ENCODE measurements at regions not wholly inside any gene's neighbourhood (a gene's known extent, or its start where the extent isn't known, plus 50 kb on each side); places are given as distances from the start of the nearest gene placed in this dataset.

DNA sequence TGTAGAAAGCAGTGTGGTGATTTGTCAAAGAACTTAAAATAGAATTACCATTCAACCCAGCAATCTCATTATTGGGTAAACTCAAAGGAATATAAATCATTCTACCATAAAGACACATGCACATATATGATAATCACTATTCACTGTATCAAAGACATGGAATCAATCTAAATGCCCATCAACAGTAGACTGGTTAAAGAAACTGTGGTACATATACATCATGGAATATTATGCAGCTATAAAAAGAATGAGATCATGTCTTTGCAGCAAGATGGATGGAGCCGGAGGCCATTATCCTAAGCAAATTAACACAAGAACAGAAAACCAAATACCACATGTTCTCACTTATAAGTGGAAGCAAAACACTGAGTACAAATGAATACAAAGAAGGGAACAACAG is 281.5 kb upstream of the MAGI2 start:
- Mint-ChIP-seq H3K27me3 (no peaks in the 10 kb centered on the region), H3K27ac (no peak overlapping the region), H3K4me1 (ENCODE audit: low read depth) (no peaks in the 10 kb centered on the region), H3K36me3 (ENCODE audit: low read depth) (no peaks in the 10 kb centered on the region), H3K4me3 (no peak overlapping the region), H3K9me3 (peaks cover 18% of the 10 kb centered on the region)
- no peak for DNase-seq

DNA sequence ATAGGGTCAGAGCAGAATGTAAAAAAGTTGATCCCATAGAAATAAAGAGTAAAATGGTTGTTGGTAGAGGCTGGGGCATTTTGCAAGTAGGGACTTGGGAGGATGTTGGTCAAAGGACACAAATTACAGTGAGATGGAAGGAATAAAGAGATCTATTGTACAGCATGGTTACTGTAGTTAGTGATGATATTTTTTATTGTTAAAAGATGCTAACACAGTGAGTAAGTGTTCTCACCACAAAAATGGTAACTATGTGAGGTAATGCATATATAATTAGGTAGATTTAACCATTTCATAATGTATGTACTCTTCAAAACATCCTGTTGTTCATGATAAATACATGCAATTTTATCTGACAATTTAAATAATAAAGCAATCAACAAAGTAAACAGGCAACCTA is 280.7 kb upstream of the MAGI2 start:
- Mint-ChIP-seq H3K27me3 (no peaks in the 10 kb centered on the region), H3K4me3 (no peak overlapping the region), H3K36me3 (ENCODE audit: low read depth) (no peaks in the 10 kb centered on the region), H3K9me3 (peaks cover 16% of the 10 kb centered on the region), H3K27ac (no peak overlapping the region), H3K4me1 (ENCODE audit: low read depth) (no peaks in the 10 kb centered on the region)
- DNase-seq, result no peak

DNA sequence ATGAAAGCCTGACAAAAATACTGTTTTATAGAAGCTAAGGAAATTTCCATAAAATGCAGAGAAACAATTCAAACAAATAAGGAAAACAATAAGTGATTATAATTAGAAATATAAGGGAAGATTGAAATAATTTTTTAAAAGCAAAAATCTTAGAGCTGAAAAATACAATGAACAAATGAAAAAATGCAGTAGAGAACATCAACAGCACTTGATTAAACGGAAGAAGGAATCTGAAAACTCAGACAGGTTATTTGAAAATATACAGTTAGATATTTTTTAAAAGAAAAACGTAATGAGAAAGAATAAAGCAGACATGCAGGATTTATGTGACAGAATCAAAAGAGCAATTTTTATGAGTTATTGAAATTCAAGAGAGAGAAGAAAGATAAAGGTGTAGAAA is 279.1 kb upstream of the MAGI2 start:
- Mint-ChIP-seq H3K36me3 (ENCODE audit: low read depth) (no peaks in the 10 kb centered on the region), H3K9me3 (peaks cover 18% of the 10 kb centered on the region), H3K4me1 (ENCODE audit: low read depth) (no peaks in the 10 kb centered on the region), H3K27me3 (no peaks in the 10 kb centered on the region), H3K4me3 (no peak overlapping the region), H3K27ac (no peak overlapping the region)
- no peak for DNase-seq

DNA sequence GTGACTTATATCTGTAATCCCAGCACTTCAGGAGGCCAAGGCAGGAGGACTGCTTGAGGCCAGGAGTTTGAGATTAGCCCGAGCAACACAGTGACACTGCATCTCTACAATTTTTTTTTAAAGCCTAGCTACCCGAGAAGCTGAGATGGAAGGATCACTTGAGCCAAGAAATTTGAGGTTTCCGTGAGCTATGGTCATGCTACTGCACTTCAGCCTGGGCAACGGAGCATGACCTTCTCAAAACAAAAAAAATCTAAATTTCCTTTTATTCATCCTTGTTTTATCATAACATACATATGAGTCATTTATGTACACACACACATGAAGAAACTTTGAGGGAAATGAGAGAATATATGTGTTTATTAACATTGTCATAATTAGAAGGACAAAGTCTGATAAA is 277.5 kb upstream of the MAGI2 start:
- Mint-ChIP-seq H3K4me3 (no peak overlapping the region), H3K4me1 (ENCODE audit: low read depth) (no peaks in the 10 kb centered on the region), H3K27me3 (no peaks in the 10 kb centered on the region), H3K36me3 (ENCODE audit: low read depth) (no peaks in the 10 kb centered on the region), H3K9me3 (peaks cover 18% of the 10 kb centered on the region), H3K27ac (no peak overlapping the region)
- DNase-seq, result no peak

DNA sequence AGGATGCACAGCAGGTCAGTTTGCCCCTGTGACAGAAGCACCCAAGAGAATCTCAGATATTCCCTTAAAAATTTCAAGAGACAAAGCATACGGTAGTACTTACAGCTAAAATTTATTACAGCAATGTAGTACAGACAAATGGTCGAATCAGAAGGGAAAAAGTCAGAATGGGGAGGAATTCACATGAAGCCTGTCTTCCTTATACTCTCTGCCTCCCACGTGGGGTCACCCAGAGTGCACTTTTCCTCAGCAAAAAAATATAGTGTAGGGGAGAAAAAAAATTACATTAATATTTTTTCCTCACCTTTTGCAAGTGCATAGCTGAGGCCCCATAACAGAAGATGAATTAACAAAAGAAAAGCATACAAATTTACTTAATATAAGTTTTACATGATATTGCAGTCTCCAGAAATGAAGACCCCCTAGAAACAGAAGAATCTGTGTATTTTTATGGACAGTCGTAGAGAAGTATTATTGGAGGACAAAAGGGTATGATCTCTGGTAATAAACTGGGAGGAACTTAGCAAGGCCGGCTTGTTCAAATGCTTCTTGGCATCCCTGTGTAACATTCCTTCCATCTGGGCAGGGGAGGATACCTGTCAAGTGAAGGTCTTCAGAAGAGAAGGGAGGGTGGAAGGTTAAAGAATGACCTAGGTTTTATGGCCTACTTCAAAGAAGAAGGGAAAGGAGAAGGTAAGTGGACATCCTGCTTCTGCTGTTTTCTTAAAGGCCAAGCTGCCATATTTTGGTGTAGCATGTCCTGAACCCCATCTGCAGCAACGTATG is 270.6 kb upstream of the MAGI2 start:
- no peaks in the 10 kb centered on the region for H3K27me3 Mint-ChIP-seq
- no peak for DNase-seq
- H3K9me3 Mint-ChIP-seq, result peaks cover 4% of the 10 kb centered on the region
- no peaks in the 10 kb centered on the region for H3K36me3 Mint-ChIP-seq (ENCODE audit: low read depth)
- H3K27ac Mint-ChIP-seq, result no peak overlapping the region
- no peaks in the 10 kb centered on the region for H3K4me1 Mint-ChIP-seq (ENCODE audit: low read depth)
- H3K4me3 Mint-ChIP-seq, result no peak overlapping the region

DNA sequence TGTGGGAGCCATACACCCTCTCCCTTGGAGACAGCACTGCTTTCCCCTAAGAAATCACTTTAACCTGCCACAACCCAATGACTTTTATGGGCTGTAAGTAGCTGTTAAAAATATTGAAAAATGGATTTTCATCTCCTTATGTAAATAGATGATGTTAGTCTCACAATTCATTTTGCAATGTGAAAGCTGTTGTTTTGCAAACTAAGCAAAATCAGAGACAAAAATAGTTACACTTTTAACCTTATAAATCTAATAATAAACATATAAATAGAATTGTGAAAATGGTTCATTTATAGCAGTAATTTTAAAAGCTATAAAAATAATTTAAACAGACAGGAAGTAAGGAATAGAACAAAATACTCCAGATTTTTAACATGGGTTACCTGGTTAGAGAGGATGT is 268.8 kb upstream of the MAGI2 start:
- peaks cover 3% of the 10 kb centered on the region for H3K9me3 Mint-ChIP-seq
- no peaks in the 10 kb centered on the region for H3K36me3 Mint-ChIP-seq (ENCODE audit: low read depth)
- H3K27ac Mint-ChIP-seq, result no peak overlapping the region
- no peaks in the 10 kb centered on the region for H3K4me1 Mint-ChIP-seq (ENCODE audit: low read depth)
- DNase-seq, result no peak
- no peak overlapping the region for H3K4me3 Mint-ChIP-seq
- no peaks in the 10 kb centered on the region for H3K27me3 Mint-ChIP-seq

DNA sequence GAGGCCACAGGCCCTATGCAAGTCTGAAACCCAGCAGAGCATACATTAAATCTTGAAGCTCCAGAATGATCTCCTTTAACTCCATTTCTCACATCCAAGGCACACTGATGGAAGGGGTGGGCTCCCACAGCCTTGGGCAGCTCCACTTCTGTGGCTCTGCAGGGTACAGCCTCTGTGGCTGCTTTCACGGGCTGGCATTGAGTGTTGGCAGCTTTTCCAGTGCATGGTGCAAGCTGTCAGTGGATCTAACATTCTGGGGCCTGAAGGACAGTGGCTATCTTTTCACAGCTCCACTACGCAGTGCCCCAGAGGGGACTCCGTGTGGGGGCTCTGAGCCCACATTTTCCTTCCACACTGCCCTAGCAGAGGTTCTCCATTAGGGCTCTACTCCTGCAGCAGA is 265.7 kb upstream of the MAGI2 start:
- no peak overlapping the region for H3K4me3 Mint-ChIP-seq

DNA sequence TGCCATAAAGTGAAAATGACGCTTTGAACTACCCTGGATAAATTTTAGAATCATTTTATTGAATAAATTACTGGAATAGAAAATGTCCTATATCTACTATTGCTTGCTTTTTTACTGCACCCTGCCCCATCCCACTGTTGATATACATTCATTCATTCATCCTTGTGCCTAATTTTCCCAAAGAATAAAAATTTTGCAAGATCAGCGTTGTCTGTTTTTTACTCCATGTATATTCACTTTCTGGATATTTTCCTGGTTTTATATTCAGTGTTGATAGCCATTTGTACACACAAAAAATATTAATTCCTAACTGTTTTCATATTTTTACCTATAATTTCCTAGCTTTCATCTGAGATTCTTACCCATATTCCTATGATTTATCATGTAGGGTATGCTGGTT is 262.9 kb upstream of the MAGI2 start:
- no peak for DNase-seq
- Mint-ChIP-seq H3K4me1 (ENCODE audit: low read depth) (no peaks in the 10 kb centered on the region), H3K4me3 (no peak overlapping the region), H3K27me3 (no peaks in the 10 kb centered on the region), H3K36me3 (ENCODE audit: low read depth) (no peaks in the 10 kb centered on the region), H3K9me3 (peaks cover 3% of the 10 kb centered on the region), H3K27ac (no peak overlapping the region)

More for the DNA sequence above, 265.7 kb upstream of the MAGI2 start:
- Mint-ChIP-seq H3K36me3 (ENCODE audit: low read depth) (no peaks in the 10 kb centered on the region), H3K27me3 (no peaks in the 10 kb centered on the region), H3K9me3 (peaks cover 3% of the 10 kb centered on the region), H3K27ac (no peak overlapping the region), H3K4me1 (ENCODE audit: low read depth) (no peaks in the 10 kb centered on the region)
- no peak for DNase-seq

DNA sequence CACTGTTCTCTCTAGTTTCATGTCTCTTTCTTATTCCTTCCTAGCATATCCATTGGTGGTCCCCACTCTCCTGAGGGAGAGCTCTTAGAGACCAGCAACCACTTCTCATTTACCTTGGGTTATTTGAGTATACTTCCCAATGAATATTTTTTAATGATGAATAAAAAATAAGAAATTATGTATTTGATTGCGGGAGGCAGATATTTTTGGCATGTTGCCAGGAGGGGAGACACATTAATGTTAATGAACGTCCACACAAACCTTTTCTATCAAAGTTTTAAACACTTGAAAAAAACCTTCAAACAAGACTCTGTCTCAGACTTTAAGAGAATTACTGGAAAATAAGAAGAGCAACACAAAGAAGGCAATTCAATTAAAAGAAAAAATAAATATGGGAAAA is 260.6 kb upstream of the MAGI2 start:
- Mint-ChIP-seq H3K27ac (no peak overlapping the region), H3K27me3 (no peaks in the 10 kb centered on the region), H3K4me3 (no peak overlapping the region), H3K36me3 (ENCODE audit: low read depth) (no peaks in the 10 kb centered on the region), H3K9me3 (no peaks in the 10 kb centered on the region), H3K4me1 (ENCODE audit: low read depth) (no peaks in the 10 kb centered on the region)
- DNase-seq, result no peak

DNA sequence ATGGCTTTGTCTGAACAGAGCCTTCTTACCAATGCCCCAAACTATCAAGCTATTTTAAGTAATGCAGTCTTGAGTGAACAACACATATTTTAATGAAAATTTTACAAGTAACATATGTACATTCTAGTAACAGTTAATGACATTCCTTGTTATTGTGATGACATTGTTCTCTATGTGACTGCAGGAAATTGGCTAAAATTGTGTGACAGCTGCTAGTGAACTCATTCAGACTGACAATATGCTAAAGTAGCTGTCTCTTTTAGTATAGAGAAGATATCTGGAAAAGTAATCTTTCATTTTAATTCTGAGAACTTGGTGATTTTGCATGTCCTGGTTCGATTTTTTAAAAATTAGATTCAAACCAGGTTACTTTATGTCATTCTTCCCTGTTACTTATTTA is 259.8 kb upstream of the MAGI2 start:
- no peaks in the 10 kb centered on the region for H3K4me1 Mint-ChIP-seq (ENCODE audit: low read depth)
- no peaks in the 10 kb centered on the region for H3K27me3 Mint-ChIP-seq
- no peaks in the 10 kb centered on the region for H3K36me3 Mint-ChIP-seq (ENCODE audit: low read depth)
- H3K4me3 Mint-ChIP-seq, result no peak overlapping the region
- DNase-seq, result no peak
- H3K9me3 Mint-ChIP-seq, result no peaks in the 10 kb centered on the region
- H3K27ac Mint-ChIP-seq, result no peak overlapping the region

DNA sequence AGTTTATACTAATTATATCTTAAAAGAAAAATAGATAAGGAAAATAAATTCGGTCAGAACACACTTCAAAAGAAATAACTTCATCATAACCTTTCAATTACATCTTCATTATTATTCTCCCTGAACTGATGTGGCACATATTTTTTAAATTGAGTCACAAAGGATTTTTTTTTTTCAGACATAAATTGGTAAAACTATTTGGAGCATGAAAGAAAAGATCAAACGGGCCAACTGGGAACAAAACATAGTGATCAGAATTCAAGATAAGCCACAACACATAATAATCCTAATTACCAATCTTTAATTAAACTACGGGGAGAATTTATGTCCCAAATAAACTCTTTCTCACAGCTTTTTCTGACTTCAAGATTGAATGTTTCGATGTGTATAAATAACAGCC is 258.2 kb upstream of the MAGI2 start:
- H3K27me3 Mint-ChIP-seq, result no peaks in the 10 kb centered on the region
- H3K9me3 Mint-ChIP-seq, result no peaks in the 10 kb centered on the region
- no peaks in the 10 kb centered on the region for H3K36me3 Mint-ChIP-seq (ENCODE audit: low read depth)
- H3K4me1 Mint-ChIP-seq (ENCODE audit: low read depth), result no peaks in the 10 kb centered on the region
- H3K4me3 Mint-ChIP-seq, result no peak overlapping the region
- DNase-seq, result no peak
- H3K27ac Mint-ChIP-seq, result no peak overlapping the region

DNA sequence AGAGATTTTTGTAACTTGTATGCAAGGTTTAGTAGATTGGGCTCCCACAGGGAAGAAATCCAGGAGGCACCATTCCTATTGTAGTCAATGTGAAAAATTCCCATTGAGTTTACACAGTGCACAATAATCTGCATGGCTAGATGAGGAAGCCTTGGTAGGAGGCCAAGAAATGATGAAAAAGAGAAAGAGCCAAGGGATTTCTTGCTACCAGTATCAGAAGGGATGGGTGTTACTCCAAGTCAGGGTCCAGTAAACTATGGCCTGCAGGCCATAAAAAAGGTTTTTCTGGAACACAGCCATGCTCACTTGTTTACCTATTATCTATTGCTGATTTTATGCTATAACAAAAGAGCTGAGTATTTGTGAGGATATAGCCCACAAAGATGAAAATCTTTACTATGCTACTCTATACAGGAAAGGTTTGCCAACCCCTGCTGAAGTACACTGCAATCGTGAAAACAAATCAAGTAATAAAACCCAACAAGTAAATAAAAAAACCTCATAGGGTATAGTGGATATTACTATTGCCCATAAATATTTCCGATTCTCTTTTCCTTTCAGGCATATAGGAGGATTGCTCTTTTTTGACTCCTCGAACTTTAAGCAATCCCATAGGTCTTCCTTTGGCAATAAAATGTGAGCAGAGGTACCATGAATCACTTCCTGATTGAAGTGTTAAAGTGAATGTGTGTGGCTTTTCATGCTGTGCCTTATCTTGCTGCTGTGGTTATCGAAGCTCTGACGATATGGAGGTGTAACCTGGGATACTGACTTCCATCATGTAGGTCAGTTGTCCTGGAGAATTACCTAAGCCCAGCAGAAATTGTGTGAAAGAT is 256.3 kb upstream of the MAGI2 start:
- H3K9me3 Mint-ChIP-seq, result no peaks in the 10 kb centered on the region
- H3K36me3 Mint-ChIP-seq (ENCODE audit: low read depth), result no peaks in the 10 kb centered on the region
- H3K4me3 Mint-ChIP-seq, result no peak overlapping the region
- H3K27ac Mint-ChIP-seq, result no peak overlapping the region
- H3K4me1 Mint-ChIP-seq (ENCODE audit: low read depth), result no peaks in the 10 kb centered on the region
- DNase-seq, result no peak
- H3K27me3 Mint-ChIP-seq, result no peaks in the 10 kb centered on the region

DNA sequence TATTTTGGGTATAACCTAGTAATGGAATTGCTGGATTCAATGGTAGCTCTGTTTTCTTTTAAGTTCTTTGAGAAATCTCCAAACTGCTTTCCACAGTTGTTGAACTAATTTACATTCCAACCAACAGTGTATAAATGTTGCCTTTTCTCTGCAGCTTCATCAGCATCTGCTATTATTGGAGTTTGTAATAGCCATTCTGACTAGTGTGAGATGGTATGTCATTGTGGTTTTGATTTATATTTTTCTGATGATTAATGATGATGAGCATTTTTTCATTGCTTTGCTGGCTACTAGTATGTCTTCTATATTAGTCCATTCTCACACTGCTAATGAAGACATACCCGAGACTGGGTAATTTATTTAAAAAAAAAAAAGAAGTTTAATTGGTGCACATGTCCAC is 248.6 kb upstream of the MAGI2 start:
- H3K4me1 Mint-ChIP-seq (ENCODE audit: low read depth), result no peaks in the 10 kb centered on the region
- no peak overlapping the region for H3K27ac Mint-ChIP-seq
- DNase-seq, result no peak
- H3K9me3 Mint-ChIP-seq, result no peaks in the 10 kb centered on the region
- no peak overlapping the region for H3K4me3 Mint-ChIP-seq
- H3K36me3 Mint-ChIP-seq (ENCODE audit: low read depth), result no peaks in the 10 kb centered on the region
- no peaks in the 10 kb centered on the region for H3K27me3 Mint-ChIP-seq

DNA sequence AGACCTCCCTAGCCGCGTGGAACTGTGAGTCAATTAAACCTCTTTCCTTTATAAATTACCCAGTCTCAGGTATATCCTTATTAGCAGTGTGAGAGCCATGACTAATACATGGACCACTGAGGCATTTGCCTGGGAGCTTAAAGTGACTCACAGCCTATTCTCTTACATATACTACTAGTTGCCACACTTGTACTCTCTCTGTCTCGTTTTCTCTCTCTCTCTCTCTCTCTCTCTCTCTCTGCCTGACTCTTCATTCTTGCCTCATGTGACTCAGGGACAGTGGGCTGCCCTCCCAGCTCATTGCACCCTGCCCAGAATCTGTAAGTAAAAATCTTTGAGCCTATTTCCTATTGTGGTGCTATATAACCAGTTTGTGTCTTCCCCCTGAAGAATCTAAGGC is 238.5 kb upstream of the MAGI2 start:
- no peak for DNase-seq
- Mint-ChIP-seq H3K27me3 (no peaks in the 10 kb centered on the region), H3K4me1 (ENCODE audit: low read depth) (no peaks in the 10 kb centered on the region), H3K27ac (no peak overlapping the region), H3K4me3 (no peak overlapping the region), H3K36me3 (ENCODE audit: low read depth) (no peaks in the 10 kb centered on the region), H3K9me3 (peaks cover 3% of the 10 kb centered on the region)

DNA sequence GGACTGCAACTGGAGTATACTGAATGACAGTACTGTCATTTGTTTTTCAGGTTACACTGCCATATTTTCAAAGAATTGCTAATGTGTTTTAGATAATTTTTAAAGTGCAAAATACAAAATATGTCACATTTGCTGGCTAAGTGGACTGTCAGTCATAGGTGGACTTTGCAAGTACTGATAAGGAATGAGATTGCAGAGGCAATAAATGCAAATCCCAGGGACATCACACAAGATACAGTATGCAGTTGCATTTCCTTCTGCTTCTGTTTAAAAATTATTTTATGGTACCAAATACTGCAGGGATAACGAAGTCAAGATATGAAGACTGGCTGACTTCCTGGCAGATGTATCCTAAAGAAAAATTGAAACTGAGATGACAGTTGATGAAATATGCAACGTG is 237.6 kb upstream of the MAGI2 start:
- Mint-ChIP-seq H3K9me3 (peaks cover 3% of the 10 kb centered on the region), H3K36me3 (ENCODE audit: low read depth) (no peaks in the 10 kb centered on the region), H3K4me1 (ENCODE audit: low read depth) (no peaks in the 10 kb centered on the region), H3K27ac (no peak overlapping the region), H3K4me3 (no peak overlapping the region), H3K27me3 (no peaks in the 10 kb centered on the region)
- DNase-seq, result no peak

Measured in activated T-cell treated with anti-CD3 and anti-CD28 coated beads, Interleukin-2, amount 50 U/mL, for 24 hours (primary cell).